Mesendoderm (in vitro differentiated cells): ENCODE measurements at regions not wholly inside any gene's neighbourhood (a gene's known extent, or its start where the extent isn't known, plus 50 kb on each side); places are given as distances from the start of the nearest gene placed in this dataset.
"Not testable (repeated sequence)": the region's sequence is repeated elsewhere in the genome, so short reads cannot be mapped to it uniquely, and the experiment has no call there.

Source experiments
- DNase-seq: peaks from one replicate; pipeline ENCODE4 v3.0.0; 2013
- H2AK5ac ChIP-seq: 2 replicates; pipeline ENCODE4 v1.6.1; 2013; ENCODE audit warnings: low read length, inconsistent platforms
- H2BK120ac ChIP-seq: 2 replicates; pipeline ENCODE4 v1.6.1; 2013; ENCODE audit warnings: low read depth, mild to moderate bottlenecking, low read length, moderate library complexity, mixed read lengths
- H2BK15ac ChIP-seq: replicated peaks from 2 replicates; pipeline ENCODE4 v1.6.1; 2013; ENCODE audit warnings: low read depth, mild to moderate bottlenecking, moderate library complexity
- H2BK5ac ChIP-seq: 2 replicates; pipeline ENCODE4 v1.6.1; 2013; ENCODE audit warnings: low read length, inconsistent platforms
- H3K18ac ChIP-seq: 2 replicates; pipeline ENCODE4 v1.6.1; 2013; ENCODE audit warnings: mild to moderate bottlenecking, low read length, mixed read lengths
- H3K23ac ChIP-seq: one replicate; pipeline ENCODE4 v1.6.1; 2013; ENCODE audit warnings: low read length
- H3K27ac ChIP-seq: 2 replicates; pipeline ENCODE4 v1.5.1; 2013; ENCODE audit warnings: low read depth, mild to moderate bottlenecking, inconsistent platforms, low read length, moderate library complexity
- H3K27me3 ChIP-seq: 2 replicates; pipeline ENCODE4 v1.6.1; 2013; ENCODE audit warnings: low read length, control low read depth, mild to moderate bottlenecking, inconsistent platforms; ENCODE audit not compliant: insufficient read depth, poor library complexity
- H3K36me3 ChIP-seq: 2 replicates; pipeline ENCODE4 v1.6.1; 2013; ENCODE audit warnings: low read length, inconsistent platforms; ENCODE audit not compliant: control insufficient read depth, insufficient read depth
- H3K4ac ChIP-seq: one replicate; pipeline ENCODE4 v1.6.1; 2013; ENCODE audit warnings: low read depth, mild to moderate bottlenecking, low read length, moderate library complexity
- H3K4me1 ChIP-seq: 2 replicates; pipeline ENCODE4 v1.6.1; 2013; ENCODE audit warnings: low read depth, low read length, inconsistent platforms; ENCODE audit not compliant: control insufficient read depth
- H3K4me2 ChIP-seq: 2 replicates; pipeline ENCODE4 v1.6.1; 2013; ENCODE audit warnings: low read length
- H3K4me3 ChIP-seq: 2 replicates; pipeline ENCODE4 v1.5.1; 2013; ENCODE audit warnings: mild to moderate bottlenecking, low read length
- H3K56ac ChIP-seq: one replicate; pipeline ENCODE4 v1.6.1; 2013; ENCODE audit warnings: low read length
- H3K79me1 ChIP-seq: 2 replicates; pipeline ENCODE4 v1.6.1; 2013; ENCODE audit warnings: low read length, inconsistent platforms
- H3K79me2 ChIP-seq: 2 replicates; pipeline ENCODE4 v1.6.1; 2013; ENCODE audit warnings: mild to moderate bottlenecking, low read length; ENCODE audit not compliant: control insufficient read depth, insufficient read depth
- H3K9ac ChIP-seq: 2 replicates; pipeline ENCODE4 v1.6.1; 2013; ENCODE audit warnings: low read length, inconsistent platforms
- H4K5ac ChIP-seq: one replicate; pipeline ENCODE4 v1.6.1; 2013; ENCODE audit warnings: low read length
- H4K8ac ChIP-seq: one replicate; pipeline ENCODE4 v1.6.1; 2013; ENCODE audit warnings: low read depth, mild to moderate bottlenecking, control low read depth, low read length, moderate library complexity
- WGBS: extraction: QIAGEN DNeasy Blood & Tissue Kit; methylation state at CpG from one replicate; pipeline ENCODE4 v1.1.7; 2013; ENCODE audit warnings: low lambda C conversion rate, missing lambda C conversion rate; ENCODE audit not compliant: insufficient coverage; ENCODE audit errors: extremely low coverage; 5-methylcytosine and 5-hydroxymethylcytosine counted together

GRCh38 chrX:125544031-125544660 is 224.5 kb downstream of the TEX13C start:
- no peaks in the 10 kb centered on the region for H3K4me1 ChIP-seq
- no peak overlapping the region for H3K4ac ChIP-seq
- H3K18ac ChIP-seq = no peak overlapping the region
- no peak overlapping the region for H2AK5ac ChIP-seq
- H2BK15ac ChIP-seq = no peak overlapping the region
- H3K56ac ChIP-seq = no peak overlapping the region
- H3K23ac ChIP-seq = no peak overlapping the region
- no peak overlapping the region for H3K4me2 ChIP-seq
- no peak overlapping the region for H4K8ac ChIP-seq
- no peak overlapping the region for H3K4me3 ChIP-seq
- H2BK5ac ChIP-seq = no peak overlapping the region
- H4K5ac ChIP-seq = no peak overlapping the region
- no peaks in the 10 kb centered on the region for H3K27me3 ChIP-seq
- no peak overlapping the region for H3K27ac ChIP-seq
- no CpG with 5 or more reads among the region's 3 CpGs for WGBS
- H3K79me2 ChIP-seq = no peaks in the 10 kb centered on the region
- H3K36me3 ChIP-seq = no peaks in the 10 kb centered on the region
- no peak for DNase-seq
- H3K79me1 ChIP-seq = no peaks in the 10 kb centered on the region
- no peak overlapping the region for H3K9ac ChIP-seq
- no peak overlapping the region for H2BK120ac ChIP-seq

GRCh38 chrX:125544856-125545255 is 225.2 kb downstream of the TEX13C start:
- H3K4ac ChIP-seq = no peak overlapping the region
- H2BK120ac ChIP-seq = no peak overlapping the region
- H2BK5ac ChIP-seq = no peak overlapping the region
- no peak overlapping the region for H3K23ac ChIP-seq
- no peak overlapping the region for H4K8ac ChIP-seq
- WGBS = no CpG with 5 or more reads among the region's 2 CpGs
- DNase-seq = no peak
- no peak overlapping the region for H3K18ac ChIP-seq
- no peaks in the 10 kb centered on the region for H3K36me3 ChIP-seq
- H3K56ac ChIP-seq = no peak overlapping the region
- H3K4me1 ChIP-seq = no peaks in the 10 kb centered on the region
- no peak overlapping the region for H3K9ac ChIP-seq
- H3K79me2 ChIP-seq = no peaks in the 10 kb centered on the region
- H2BK15ac ChIP-seq = no peak overlapping the region
- no peak overlapping the region for H3K4me2 ChIP-seq
- no peak overlapping the region for H2AK5ac ChIP-seq
- no peaks in the 10 kb centered on the region for H3K79me1 ChIP-seq
- no peak overlapping the region for H4K5ac ChIP-seq
- H3K27me3 ChIP-seq = no peaks in the 10 kb centered on the region
- no peak overlapping the region for H3K27ac ChIP-seq
- H3K4me3 ChIP-seq = no peak overlapping the region

- Histone ChIP-seq H2BK15ac (no peak overlapping the region), H2BK5ac (no peak overlapping the region), H2BK120ac (no peak overlapping the region), H3K56ac (no peak overlapping the region), H3K4ac (no peak overlapping the region), H4K5ac (no peak overlapping the region), H3K27ac (no peak overlapping the region), H3K18ac (no peak overlapping the region), H3K79me1 (no peaks in the 10 kb centered on the region), H3K27me3 (no peaks in the 10 kb centered on the region), H3K4me3 (no peak overlapping the region), H3K4me2 (no peak overlapping the region), H3K79me2 (no peaks in the 10 kb centered on the region), H3K4me1 (no peaks in the 10 kb centered on the region), H3K36me3 (no peaks in the 10 kb centered on the region), H2AK5ac (no peak overlapping the region), H4K8ac (no peak overlapping the region), H3K9ac (no peak overlapping the region), H3K23ac (no peak overlapping the region)
- DNase-seq = no peak
- no CpG with 5 or more reads among the region's 1 CpG for WGBS
Observed at GRCh38 chrX:125577479-125577878, 257.8 kb downstream of the TEX13C start.

- Histone ChIP-seq H3K4me1 (no peaks in the 10 kb centered on the region), H3K4me2 (no peak overlapping the region), H3K56ac (no peak overlapping the region), H3K79me2 (no peaks in the 10 kb centered on the region), H4K5ac (no peak overlapping the region), H3K9ac (no peak overlapping the region), H3K27me3 (no peaks in the 10 kb centered on the region), H3K36me3 (no peaks in the 10 kb centered on the region), H2AK5ac (no peak overlapping the region), H3K4me3 (no peak overlapping the region), H3K18ac (no peak overlapping the region), H4K8ac (no peak overlapping the region), H3K79me1 (no peaks in the 10 kb centered on the region), H2BK120ac (no peak overlapping the region), H3K27ac (no peak overlapping the region), H2BK5ac (no peak overlapping the region), H2BK15ac (no peak overlapping the region), H3K23ac (no peak overlapping the region), H3K4ac (no peak overlapping the region)
- DNase-seq = no peak
Observed at GRCh38 chrX:125604448-125604847, 284.8 kb downstream of the TEX13C start.

GRCh38 chrX:125605145-125605544 is 285.5 kb downstream of the TEX13C start:
- no peak overlapping the region for H3K9ac ChIP-seq

GRCh38 chrX:125614591-125615343 is 295.1 kb downstream of the TEX13C start:
- H3K27ac ChIP-seq, H3K4me2 ChIP-seq, H3K4ac ChIP-seq, H2BK15ac ChIP-seq, H2BK120ac ChIP-seq, H3K27me3 ChIP-seq, H3K4me1 ChIP-seq, H3K79me2 ChIP-seq, H4K5ac ChIP-seq, H3K56ac ChIP-seq, H3K36me3 ChIP-seq, H3K4me3 ChIP-seq, H3K18ac ChIP-seq, DNase-seq, H2AK5ac ChIP-seq, H3K23ac ChIP-seq, H3K9ac ChIP-seq, H2BK5ac ChIP-seq, H4K8ac ChIP-seq, H3K79me1 ChIP-seq: not testable (repeated sequence)
- WGBS = no CpG with 5 or more reads among the region's 29 CpGs

More at GRCh38 chrX:125605145-125605544, 285.5 kb downstream of the TEX13C start:
- no peak overlapping the region for H2AK5ac ChIP-seq
- H3K27ac ChIP-seq = no peak overlapping the region
- no peak overlapping the region for H3K4me3 ChIP-seq
- H4K8ac ChIP-seq = no peak overlapping the region
- no peak overlapping the region for H3K4me2 ChIP-seq
- no peak overlapping the region for H2BK120ac ChIP-seq
- H2BK5ac ChIP-seq = no peak overlapping the region
- no peak overlapping the region for H3K4ac ChIP-seq
- no peaks in the 10 kb centered on the region for H3K27me3 ChIP-seq
- no peak overlapping the region for H2BK15ac ChIP-seq
- no peaks in the 10 kb centered on the region for H3K36me3 ChIP-seq
- H3K4me1 ChIP-seq = no peaks in the 10 kb centered on the region
- H3K23ac ChIP-seq = no peak overlapping the region
- no peak for DNase-seq
- H3K18ac ChIP-seq = no peak overlapping the region
- H3K79me2 ChIP-seq = no peaks in the 10 kb centered on the region
- H3K79me1 ChIP-seq = no peaks in the 10 kb centered on the region
- no peak overlapping the region for H3K56ac ChIP-seq
- WGBS = no CpG with 5 or more reads among the region's 2 CpGs
- no peak overlapping the region for H4K5ac ChIP-seq
